ENCODE measurements at regions not wholly inside any gene's neighbourhood (a gene's known extent, or its start where the extent isn't known, plus 50 kb on each side); places are given as distances from the start of the nearest gene placed in this dataset.

GRCh38 chr1:62955666-62956065 lies 171.7 kb downstream of the ATG4C start:
- no peak for TF ChIP-seq POLR2AphosphoS5 (IDR thresholded peaks at IDR 0.05; ENCODE audit: borderline replicate concordance, low read depth, low read length)
- no peak for TF ChIP-seq EZH2 (IDR thresholded peaks at IDR 0.05)
- no peak for TF ChIP-seq FOXP2 (optimal IDR thresholded peaks at IDR 0.05; ENCODE audit: control extremely low read depth, extremely low read length, insufficient read depth)

Measured in SK-N-MC (cell line).